MV-4-11 (cell line): ENCODE measurements at regions not wholly inside any gene's neighbourhood (a gene's known extent, or its start where the extent isn't known, plus 50 kb on each side); places are given as distances from the start of the nearest gene placed in this dataset.
"Not testable (repeated sequence)": the region's sequence is repeated elsewhere in the genome, so short reads cannot be mapped to it uniquely, and the experiment has no call there.

Experiments
- DNase-seq: peaks from one replicate; lab custom pipeline; 2025; lab: John Stamatoyannopoulos, UW

GRCh38 chr5:124796495-124796894 is 50.1 kb upstream of the ZNF608 start:
- DNase-seq, result no peak

GRCh38 chr5:124797665-124798087 is 51.2 kb upstream of the ZNF608 start:
- DNase-seq, result no peak

DNA sequence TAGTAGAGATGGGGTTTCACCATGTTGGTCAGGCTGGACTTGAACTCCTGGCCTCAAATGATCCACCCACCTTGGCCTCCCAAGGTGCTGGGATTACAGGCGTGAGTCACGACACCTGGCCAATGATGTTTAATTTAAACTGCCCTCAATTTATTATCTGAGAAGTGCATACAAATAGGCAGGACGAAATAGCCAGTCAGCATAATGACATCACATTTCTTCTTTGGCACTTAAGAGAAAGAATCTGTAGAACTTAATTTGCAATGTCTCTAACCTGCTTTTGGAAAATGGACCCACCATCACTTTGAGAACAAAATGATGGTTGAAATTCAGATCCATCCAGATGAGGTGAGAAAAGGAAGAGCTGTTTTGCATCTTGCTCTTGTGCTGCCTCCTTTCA is 52.5 kb upstream of the ZNF608 start:
- DNase-seq, result no peak

DNA sequence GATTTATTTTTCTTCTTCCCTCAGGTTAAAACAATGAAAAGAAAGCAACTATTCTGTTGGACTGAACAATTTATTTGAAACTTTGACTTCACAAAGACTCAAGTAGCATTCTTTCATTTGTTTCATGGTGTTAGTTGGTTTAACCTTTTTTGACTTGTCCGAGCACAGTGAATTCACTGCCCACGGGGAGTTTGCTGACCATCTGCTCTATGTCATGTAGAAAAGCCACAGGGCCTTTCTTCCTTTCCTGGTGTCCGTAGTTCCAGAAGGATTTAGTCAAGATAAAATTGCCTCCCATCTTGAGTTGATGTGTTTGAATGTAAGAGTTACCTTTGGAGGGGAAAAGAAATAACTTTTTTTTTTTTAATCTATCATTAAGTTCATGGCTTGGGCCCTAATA is 55.1 kb upstream of the ZNF608 start:
- DNase-seq, result no peak

DNA sequence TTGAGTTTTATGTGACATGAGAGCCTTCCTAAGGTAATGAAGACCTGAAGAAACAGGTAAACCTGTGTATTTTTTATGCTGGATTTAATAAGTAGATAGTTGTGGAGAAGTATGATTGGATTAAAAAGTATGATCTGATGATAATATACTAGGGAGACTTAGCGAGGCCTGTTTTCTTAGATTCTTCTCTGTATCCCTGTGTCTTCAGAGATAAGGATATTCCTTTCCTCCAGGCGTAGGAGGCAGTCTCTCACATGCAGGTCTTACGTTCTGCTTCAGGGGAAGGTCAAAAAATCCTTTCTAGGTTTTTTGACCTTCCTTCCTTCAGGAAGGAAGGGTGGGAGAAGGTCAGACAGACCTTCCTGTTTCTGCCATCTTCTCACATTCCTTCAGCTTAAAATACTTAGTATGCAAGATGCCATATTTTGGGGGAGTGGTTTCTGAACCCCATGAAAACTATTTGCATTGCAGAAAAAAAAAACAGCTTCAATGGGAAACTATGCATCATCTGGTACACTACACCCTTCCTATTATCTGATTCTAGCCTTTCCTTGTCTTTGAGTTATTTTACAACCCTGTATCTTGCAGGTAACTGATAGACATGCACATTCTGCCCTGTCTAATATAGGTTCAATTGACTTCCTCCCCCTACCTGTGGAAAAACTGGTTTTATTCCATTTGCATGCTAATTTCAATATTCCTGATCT is 57.3 kb upstream of the ZNF608 start:
- no peak for DNase-seq

- no peak for DNase-seq
Observed at GRCh38 chr5:124806026-124806372, 59.6 kb upstream of the ZNF608 start.

- DNase-seq, result no peak
Observed at GRCh38 chr5:124806373-124807077, 60.1 kb upstream of the ZNF608 start.

DNA sequence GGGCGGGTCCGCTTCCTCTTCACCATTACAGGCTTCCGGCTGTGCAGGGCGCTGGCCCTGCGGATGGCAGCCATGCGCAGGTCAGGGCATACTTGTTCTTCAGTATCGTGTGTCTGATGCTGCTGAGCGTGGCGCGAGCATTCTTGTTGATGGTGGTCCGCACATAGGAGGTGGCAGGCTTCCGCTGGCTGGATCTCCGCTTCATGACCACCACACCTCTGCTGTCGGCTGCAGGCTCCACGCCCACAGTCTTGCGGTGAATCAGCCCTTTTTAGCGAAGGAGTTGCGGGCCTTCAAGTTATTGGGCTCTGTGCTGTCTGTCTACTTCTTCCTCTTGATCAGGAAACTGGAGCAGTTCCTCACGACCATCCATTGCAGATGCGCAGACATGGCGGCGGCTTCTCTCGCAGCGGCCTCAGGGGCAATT is 62.4 kb upstream of the ZNF608 start:
- no peak for DNase-seq

DNA sequence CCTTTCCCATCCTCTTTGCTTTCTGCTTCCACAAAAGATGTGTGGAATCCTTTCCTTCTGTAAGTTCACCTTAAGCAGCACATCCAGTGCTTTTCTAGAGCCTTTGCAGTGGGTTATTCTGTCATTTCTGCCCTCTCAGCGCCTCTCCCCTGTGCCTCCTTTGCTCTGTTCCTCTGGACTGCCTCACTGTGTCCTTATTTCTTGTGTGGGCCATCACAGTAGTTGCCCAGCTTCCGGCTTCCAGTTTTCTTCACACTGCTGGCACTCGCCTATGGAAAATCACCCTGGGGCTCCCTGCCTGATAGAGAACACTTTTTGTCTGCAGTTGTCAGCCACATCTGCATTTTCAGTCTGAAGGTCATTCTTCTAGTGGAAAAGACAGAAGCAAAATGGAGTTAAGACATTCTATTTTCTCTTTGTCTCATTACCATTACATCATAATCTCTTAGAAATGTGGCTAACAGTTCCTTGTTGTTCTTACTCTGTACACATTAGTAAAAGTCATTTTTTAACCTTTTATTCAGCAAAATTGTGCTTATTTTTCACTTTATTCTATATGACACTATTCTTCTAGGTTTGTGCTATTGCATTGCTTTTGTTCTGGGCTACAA is 64.1 kb upstream of the ZNF608 start:
- no peak for DNase-seq

DNA sequence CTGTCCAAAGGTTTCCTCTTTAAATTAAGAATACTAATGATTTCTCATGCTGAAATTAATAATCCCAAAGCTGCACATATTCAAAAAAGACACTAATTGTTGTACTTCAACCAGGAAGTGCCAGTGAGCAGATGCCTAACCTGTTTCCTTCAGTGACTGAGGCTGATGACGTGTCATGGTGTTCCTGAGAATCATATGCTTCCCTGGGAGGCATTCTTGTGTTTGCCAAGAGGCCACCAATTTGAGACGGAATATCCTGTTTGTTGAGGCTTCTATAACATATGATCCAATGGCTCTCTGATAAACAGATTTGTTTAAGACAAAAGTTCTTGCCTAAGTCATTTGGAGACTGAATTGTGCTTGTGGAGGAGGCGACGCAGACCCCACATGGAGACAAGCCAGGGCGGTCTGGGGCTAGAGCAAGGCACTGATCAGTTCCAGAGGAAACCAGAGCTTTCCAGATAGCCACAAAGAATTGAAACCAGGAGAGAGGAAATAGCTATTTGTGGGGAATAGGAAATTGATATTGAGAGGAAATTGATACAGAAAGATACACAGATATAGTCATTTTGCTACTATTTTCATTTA is 66.4 kb upstream of the ZNF608 start:
- DNase-seq, result no peak

DNA sequence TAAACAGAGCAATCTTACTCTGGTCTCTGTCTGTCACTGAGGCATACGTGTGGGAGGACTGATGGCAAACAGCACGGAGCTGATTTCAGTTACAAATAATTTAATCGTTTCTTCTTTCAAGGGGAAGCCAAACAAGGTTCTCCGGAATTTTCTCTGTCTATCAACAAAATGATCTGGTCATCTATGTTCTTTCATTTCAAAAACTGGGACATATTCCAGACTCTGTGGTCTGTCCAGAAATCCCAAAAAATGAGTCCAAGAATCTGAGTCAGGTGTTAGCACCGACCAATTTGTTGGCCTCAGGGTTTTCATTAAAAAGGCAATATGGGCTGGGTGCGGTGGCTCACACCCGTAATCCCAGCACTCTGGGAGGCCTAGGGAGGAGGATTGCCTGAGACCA is 69.9 kb upstream of the ZNF608 start:
- DNase-seq, result no peak

- DNase-seq, result no peak
Observed at GRCh38 chr5:124819201-124819600, 72.8 kb upstream of the ZNF608 start.

- DNase-seq, result no peak
Observed at GRCh38 chr5:124822647-124823046, 76.2 kb upstream of the ZNF608 start.

- DNase-seq, result no peak
Observed at GRCh38 chr5:124823380-124823779, 76.9 kb upstream of the ZNF608 start.

- DNase-seq, result no peak
Observed at GRCh38 chr5:124824637-124825158, 78.3 kb upstream of the ZNF608 start.

GRCh38 chr5:124825250-124825982 is 79.0 kb upstream of the ZNF608 start:
- DNase-seq, result no peak

DNA sequence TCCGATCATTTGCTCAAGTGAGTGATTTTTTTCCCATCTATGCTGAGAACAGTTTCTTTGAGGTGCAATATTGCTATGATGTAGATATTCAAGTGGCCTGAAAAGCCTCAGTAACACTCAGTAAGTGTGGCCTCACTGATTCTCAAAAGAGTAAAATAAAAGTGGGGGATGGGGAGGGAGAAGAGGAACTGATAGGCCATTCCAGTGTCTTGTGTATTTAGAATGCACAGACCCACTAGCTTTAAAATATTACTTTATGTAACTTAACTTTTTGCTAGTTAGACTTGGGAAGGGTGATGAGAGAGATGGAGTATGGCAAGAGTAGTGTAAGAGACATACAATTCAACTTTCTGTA is 79.5 kb upstream of the ZNF608 start:
- DNase-seq, result no peak

DNA sequence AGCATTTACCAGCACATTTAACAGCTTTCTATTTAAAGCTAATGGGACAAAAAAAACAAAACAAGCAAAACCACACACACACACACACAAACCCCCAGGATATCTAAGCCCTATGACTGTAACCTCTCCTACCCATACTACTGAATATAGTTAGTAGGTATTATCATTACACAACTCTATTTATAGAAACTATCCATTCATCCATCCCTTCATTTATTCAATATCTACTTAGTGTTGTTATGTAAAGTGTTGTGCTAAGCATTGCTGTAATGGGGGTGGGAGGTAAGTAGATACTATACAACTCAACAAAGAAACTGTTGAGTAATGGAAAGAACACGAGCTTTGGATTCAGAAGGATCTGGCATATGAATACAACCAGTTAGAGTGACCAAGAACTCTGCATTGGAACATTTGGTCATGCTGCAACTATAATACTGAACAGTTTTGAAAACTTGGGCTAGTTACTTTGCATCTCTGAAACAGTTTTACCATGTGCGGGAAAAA is 82.3 kb upstream of the ZNF608 start:
- no peak for DNase-seq

DNA sequence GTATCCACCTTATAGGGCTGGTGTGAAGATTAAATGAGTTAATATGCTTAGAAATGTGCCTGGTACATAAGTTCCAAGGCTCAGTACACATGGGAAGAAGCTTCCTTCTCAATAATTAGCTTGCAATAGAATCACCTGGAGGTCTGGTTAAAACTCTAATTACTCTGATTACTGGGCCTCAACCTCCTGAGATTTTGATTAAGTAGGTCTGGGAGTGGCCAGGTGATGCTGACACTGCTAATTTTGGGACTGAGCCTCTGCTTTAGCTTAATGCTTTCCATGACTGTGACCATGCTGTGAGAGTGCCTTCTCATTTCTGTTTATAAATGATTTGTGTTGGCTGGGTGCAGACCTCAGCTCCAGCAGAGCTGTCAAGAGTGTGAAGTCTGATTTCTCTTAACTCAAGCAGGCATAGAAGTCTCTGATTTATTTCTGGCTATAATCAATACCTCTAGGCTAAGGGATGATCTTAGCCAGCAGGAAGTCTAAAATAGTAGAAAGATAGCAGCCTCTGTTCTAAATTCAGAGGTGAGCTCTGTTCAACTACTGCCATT is 85.3 kb upstream of the ZNF608 start:
- DNase-seq, result no peak

GRCh38 chr5:124832510-124832909 is 86.1 kb upstream of the ZNF608 start:
- no peak for DNase-seq

GRCh38 chr5:124836314-124836713 is 89.9 kb upstream of the ZNF608 start:
- not testable (repeated sequence) for DNase-seq
